DMS153 treated with DMSO at 0.1 percent for 48 hours (cell line): ENCODE measurements at regions not wholly inside any gene's neighbourhood (a gene's known extent, or its start where the extent isn't known, plus 50 kb on each side); places are given as distances from the start of the nearest gene placed in this dataset.
"Not testable (repeated sequence)": the region's sequence is repeated elsewhere in the genome, so short reads cannot be mapped to it uniquely, and the experiment has no call there.

Experiments
- DNase-seq: peaks from one replicate; lab custom pipeline; 2025; ENCODE audit not compliant: unreplicated experiment; lab: John Stamatoyannopoulos, UW

- DNase-seq, result no peak
These were observed 124.5 kb downstream of the TLR5 start for GRCh38 chr1:223018534-223018933.

GRCh38 chr1:223019256-223019655 lies 123.8 kb downstream of the TLR5 start:
- no peak for DNase-seq

GRCh38 chr1:223020770-223021169 lies 122.3 kb downstream of the TLR5 start:
- DNase-seq, result no peak

- no peak for DNase-seq
These were observed 120.2 kb downstream of the TLR5 start for GRCh38 chr1:223022641-223023473.

GRCh38 chr1:223023863-223024262 lies 119.2 kb downstream of the TLR5 start:
- no peak for DNase-seq

GRCh38 chr1:223024486-223024885 lies 118.6 kb downstream of the TLR5 start:
- not testable (repeated sequence) for DNase-seq

- DNase-seq, result not testable (repeated sequence)
These were observed 117.8 kb downstream of the TLR5 start for GRCh38 chr1:223025190-223025734.

- DNase-seq, result not testable (repeated sequence)
These were observed 116.4 kb downstream of the TLR5 start for GRCh38 chr1:223026639-223027038.

- DNase-seq, result no peak
These were observed 112.9 kb downstream of the TLR5 start for GRCh38 chr1:223029985-223030769.

GRCh38 chr1:223030871-223031400 lies 112.1 kb downstream of the TLR5 start:
- DNase-seq, result no peak

- DNase-seq, result no peak
These were observed 111.1 kb downstream of the TLR5 start for GRCh38 chr1:223031733-223032601.

GRCh38 chr1:223033658-223034057 lies 109.4 kb downstream of the TLR5 start:
- DNase-seq, result no peak

GRCh38 chr1:223034270-223034798 lies 108.7 kb downstream of the TLR5 start:
- DNase-seq, result no peak

- DNase-seq, result no peak
These were observed 107.1 kb downstream of the TLR5 start for GRCh38 chr1:223035724-223036478.

- DNase-seq, result no peak
These were observed 106.6 kb downstream of the TLR5 start for GRCh38 chr1:223036479-223036845.

- no peak for DNase-seq
These were observed 105.2 kb downstream of the TLR5 start for GRCh38 chr1:223037845-223038244.

GRCh38 chr1:223038288-223039006 lies 104.6 kb downstream of the TLR5 start:
- no peak for DNase-seq

GRCh38 chr1:223039990-223040389 lies 103.1 kb downstream of the TLR5 start:
- DNase-seq, result no peak

GRCh38 chr1:223041481-223041880 lies 101.6 kb downstream of the TLR5 start:
- DNase-seq, result no peak
